ENCODE measurements at regions not wholly inside any gene's neighbourhood (a gene's known extent, or its start where the extent isn't known, plus 50 kb on each side); places are given as distances from the start of the nearest gene placed in this dataset.
A peak's percentile ranks its signal among the peaks of the same experiment; 100 is the strongest.

DNA sequence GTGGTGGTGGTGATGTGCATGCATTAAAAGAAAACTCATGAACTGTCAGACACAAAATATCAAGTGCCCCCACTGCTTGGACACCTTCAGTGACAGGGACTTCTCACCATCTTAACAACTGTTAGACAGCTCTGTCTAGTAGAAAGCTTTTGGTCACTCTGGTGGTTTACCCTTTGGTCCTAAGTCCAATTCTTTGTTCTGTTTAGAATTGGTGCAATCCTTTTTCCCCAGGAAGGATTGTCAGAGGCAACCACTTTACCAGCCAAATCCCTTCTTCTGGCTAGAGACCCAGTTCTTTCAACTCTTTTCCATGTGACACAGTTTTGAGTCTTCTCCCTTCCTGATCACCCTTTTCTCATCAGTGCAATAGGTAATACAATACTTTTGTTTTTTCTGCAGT is 140.2 kb downstream of the SEC61B start:
- Histone ChIP-seq H3K27ac (ENCODE audit: low read depth in 1 of 3, low read length in 2 of 3) (no peak overlapping the region), H3K4me3 (ENCODE audit: low read depth in 1 of 3, low read length in 3 of 3) (no peak overlapping the region), H3K9me3 (ENCODE audit: control insufficient read depth in 2 of 2, insufficient read depth in 1 of 2, low read depth in 1 of 2, low read length in 1 of 2) (no peaks in the 10 kb centered on the region), H3K36me3 (ENCODE audit: control insufficient read depth in 3 of 3, insufficient read depth in 2 of 3, low read depth in 1 of 3, low read length in 3 of 3) (no peaks in the 10 kb centered on the region), H3K4me1 (ENCODE audit: control insufficient read depth in 3 of 3, insufficient read depth in 2 of 3, low read depth in 1 of 3, low read length in 2 of 3) (no peaks in the 10 kb centered on the region), H3K27me3 (ENCODE audit: control insufficient read depth in 3 of 3, insufficient read depth in 3 of 3, low read length in 3 of 3) (peaks cover 0 to 19% (median 4%) of the 10 kb centered on the region in 3 donors)
- no peak for DNase-seq
- FAIRE-seq: no peak

GRCh38 chr9:99363509-99363908 is 141.4 kb downstream of the SEC61B start:
- no peak overlapping the region for H3K4me3 ChIP-seq (ENCODE audit: low read depth in 1 of 3, low read length in 3 of 3)
- FAIRE-seq (no peak), DNase-seq (no peak)
- peaks cover 0 to 25% (median 4%) of the 10 kb centered on the region in 3 donors for H3K27me3 ChIP-seq (ENCODE audit: control insufficient read depth in 3 of 3, insufficient read depth in 3 of 3, low read length in 3 of 3)
- no peak overlapping the region for H3K27ac ChIP-seq (ENCODE audit: low read depth in 1 of 3, low read length in 2 of 3)
- 64 to 85% (median 71%) methylated on average over 3 of the region's 3 CpGs for WGBS, 3 donors
- no peaks in the 10 kb centered on the region for H3K36me3 ChIP-seq (ENCODE audit: control insufficient read depth in 3 of 3, insufficient read depth in 2 of 3, low read depth in 1 of 3, low read length in 3 of 3)
- H3K9me3 ChIP-seq (ENCODE audit: control insufficient read depth in 2 of 2, insufficient read depth in 1 of 2, low read depth in 1 of 2, low read length in 1 of 2): no peaks in the 10 kb centered on the region
- no peaks in the 10 kb centered on the region for H3K4me1 ChIP-seq (ENCODE audit: control insufficient read depth in 3 of 3, insufficient read depth in 2 of 3, low read depth in 1 of 3, low read length in 2 of 3)

- FAIRE-seq: no peak
- H3K36me3 ChIP-seq (ENCODE audit: control insufficient read depth in 3 of 3, insufficient read depth in 2 of 3, low read depth in 1 of 3, low read length in 3 of 3): no peaks in the 10 kb centered on the region
- H3K9me3 ChIP-seq (ENCODE audit: control insufficient read depth in 2 of 2, insufficient read depth in 1 of 2, low read depth in 1 of 2, low read length in 1 of 2): no peaks in the 10 kb centered on the region
- DNase-seq: no peak
- 58 to 66% (median 60%) methylated on average over 7 of the region's 7 CpGs for WGBS, 3 donors
- no peak overlapping the region for H3K4me3 ChIP-seq (ENCODE audit: low read depth in 1 of 3, low read length in 3 of 3)
- H3K27ac ChIP-seq (ENCODE audit: low read depth in 1 of 3, low read length in 2 of 3): no peak overlapping the region
- H3K27me3 ChIP-seq (ENCODE audit: control insufficient read depth in 3 of 3, insufficient read depth in 3 of 3, low read length in 3 of 3): peaks cover 2 to 28% (median 2%) of the 10 kb centered on the region in 3 donors
- H3K4me1 ChIP-seq (ENCODE audit: control insufficient read depth in 3 of 3, insufficient read depth in 2 of 3, low read depth in 1 of 3, low read length in 2 of 3): no peaks in the 10 kb centered on the region
Observed at GRCh38 chr9:99365233-99365980, 143.3 kb downstream of the SEC61B start.

DNA sequence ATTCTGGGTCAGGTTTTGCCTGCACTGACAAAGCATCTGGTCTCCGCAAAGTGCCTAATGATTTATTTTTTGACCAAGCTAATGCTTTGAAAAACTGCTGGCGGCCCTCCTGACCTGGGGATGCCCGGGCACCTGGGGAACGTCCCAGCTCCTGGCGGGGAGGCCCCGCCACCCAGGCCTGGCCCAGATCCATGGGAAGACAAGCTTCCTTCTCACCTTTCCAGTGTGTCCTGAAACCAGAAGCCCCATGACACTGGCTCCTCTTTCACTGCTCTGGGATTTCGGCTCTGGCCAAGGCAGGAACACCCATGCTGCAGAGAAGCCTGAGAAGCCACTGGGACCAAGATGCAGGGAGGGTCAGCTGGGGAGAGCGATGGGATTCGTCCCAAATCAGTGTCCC is 144.1 kb downstream of the SEC61B start:
- Histone ChIP-seq H3K36me3 (ENCODE audit: control insufficient read depth in 3 of 3, insufficient read depth in 2 of 3, low read depth in 1 of 3, low read length in 3 of 3) (no peaks in the 10 kb centered on the region), H3K4me1 (ENCODE audit: control insufficient read depth in 3 of 3, insufficient read depth in 2 of 3, low read depth in 1 of 3, low read length in 2 of 3) (no peaks in the 10 kb centered on the region), H3K27me3 (ENCODE audit: control insufficient read depth in 3 of 3, insufficient read depth in 3 of 3, low read length in 3 of 3) (peaks cover 2 to 24% (median 2%) of the 10 kb centered on the region in 3 donors), H3K27ac (ENCODE audit: low read depth in 1 of 3, low read length in 2 of 3) (no peak overlapping the region), H3K9me3 (ENCODE audit: control insufficient read depth in 2 of 2, insufficient read depth in 1 of 2, low read depth in 1 of 2, low read length in 1 of 2) (no peaks in the 10 kb centered on the region), H3K4me3 (ENCODE audit: low read depth in 1 of 3, low read length in 3 of 3) (no peak overlapping the region)
- WGBS, 3 donors: 68 to 77% (median 75%) methylated on average over 9 of the region's 9 CpGs
- DNase-seq (no peak), FAIRE-seq (no peak)

GRCh38 chr9:99366621-99367020 is 144.5 kb downstream of the SEC61B start:
- no peak for FAIRE-seq
- no peak for DNase-seq
- Histone ChIP-seq H3K27me3 (ENCODE audit: control insufficient read depth in 3 of 3, insufficient read depth in 3 of 3, low read length in 3 of 3) (peaks cover 2 to 24% (median 2%) of the 10 kb centered on the region in 3 donors), H3K4me1 (ENCODE audit: control insufficient read depth in 3 of 3, insufficient read depth in 2 of 3, low read depth in 1 of 3, low read length in 2 of 3) (no peaks in the 10 kb centered on the region), H3K4me3 (ENCODE audit: low read depth in 1 of 3, low read length in 3 of 3) (no peak overlapping the region), H3K36me3 (ENCODE audit: control insufficient read depth in 3 of 3, insufficient read depth in 2 of 3, low read depth in 1 of 3, low read length in 3 of 3) (no peaks in the 10 kb centered on the region), H3K9me3 (ENCODE audit: control insufficient read depth in 2 of 2, insufficient read depth in 1 of 2, low read depth in 1 of 2, low read length in 1 of 2) (no peaks in the 10 kb centered on the region), H3K27ac (ENCODE audit: low read depth in 1 of 3, low read length in 2 of 3) (no peak overlapping the region)
- 80 to 88% (median 86%) methylated on average over 4 of the region's 4 CpGs for WGBS, 3 donors

GRCh38 chr9:99368341-99369326 is 146.6 kb downstream of the SEC61B start:
- FAIRE-seq: no peak
- 16 to 26% (median 23%) methylated on average over 31 of the region's 31 CpGs for WGBS, 3 donors

DNA sequence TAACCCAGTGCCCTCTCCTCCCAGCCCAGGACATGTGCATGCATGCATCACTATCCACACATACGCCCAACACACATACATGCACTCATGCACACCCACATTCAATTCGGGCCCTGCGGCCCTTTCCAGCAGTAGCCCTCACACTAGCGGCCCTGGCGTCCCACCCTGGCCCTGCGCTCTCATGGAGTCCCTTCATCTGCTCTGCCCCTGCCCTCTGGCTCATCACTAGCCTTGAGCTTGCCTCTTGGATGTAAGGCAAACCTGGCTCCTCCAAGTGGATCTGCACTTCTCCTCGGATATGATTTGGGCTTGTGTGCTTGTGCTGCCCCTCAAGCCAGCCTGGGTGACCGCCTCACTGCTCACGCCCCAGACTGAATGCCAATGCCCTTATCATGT is 147.2 kb downstream of the SEC61B start:
- 84 to 93% (median 87%) methylated on average over 9 of the region's 9 CpGs for WGBS, 3 donors
- no peak for FAIRE-seq
- no peak for DNase-seq
- Histone ChIP-seq H3K27ac (ENCODE audit: low read depth in 1 of 3, low read length in 2 of 3) (no peak overlapping the region), H3K9me3 (ENCODE audit: control insufficient read depth in 2 of 2, insufficient read depth in 1 of 2, low read depth in 1 of 2, low read length in 1 of 2) (no peaks in the 10 kb centered on the region), H3K27me3 (ENCODE audit: control insufficient read depth in 3 of 3, insufficient read depth in 3 of 3, low read length in 3 of 3) (peaks cover 2 to 19% (median 3%) of the 10 kb centered on the region in 3 donors), H3K36me3 (ENCODE audit: control insufficient read depth in 3 of 3, insufficient read depth in 2 of 3, low read depth in 1 of 3, low read length in 3 of 3) (no peaks in the 10 kb centered on the region), H3K4me3 (ENCODE audit: low read depth in 1 of 3, low read length in 3 of 3) (no peak overlapping the region), H3K4me1 (ENCODE audit: control insufficient read depth in 3 of 3, insufficient read depth in 2 of 3, low read depth in 1 of 3, low read length in 2 of 3) (no peaks in the 10 kb centered on the region)

More at GRCh38 chr9:99368341-99369326, 146.6 kb downstream of the SEC61B start:
- peak overlapping the region in 1 of 3 donors; percentile 1 for H3K27ac ChIP-seq (ENCODE audit: low read depth in 1 of 3, low read length in 2 of 3)
- DNase-seq: peak in 1 of 2 donors; percentile 28
- peaks cover 2 to 18% (median 3%) of the 10 kb centered on the region in 3 donors for H3K27me3 ChIP-seq (ENCODE audit: control insufficient read depth in 3 of 3, insufficient read depth in 3 of 3, low read length in 3 of 3)
- no peaks in the 10 kb centered on the region for H3K36me3 ChIP-seq (ENCODE audit: control insufficient read depth in 3 of 3, insufficient read depth in 2 of 3, low read depth in 1 of 3, low read length in 3 of 3)
- H3K4me1 ChIP-seq (ENCODE audit: control insufficient read depth in 3 of 3, insufficient read depth in 2 of 3, low read depth in 1 of 3, low read length in 2 of 3): no peaks in the 10 kb centered on the region
- H3K9me3 ChIP-seq (ENCODE audit: control insufficient read depth in 2 of 2, insufficient read depth in 1 of 2, low read depth in 1 of 2, low read length in 1 of 2): no peaks in the 10 kb centered on the region
- H3K4me3 ChIP-seq (ENCODE audit: low read depth in 1 of 3, low read length in 3 of 3): peak overlapping the region in 1 of 3 donors; percentile 29

DNA sequence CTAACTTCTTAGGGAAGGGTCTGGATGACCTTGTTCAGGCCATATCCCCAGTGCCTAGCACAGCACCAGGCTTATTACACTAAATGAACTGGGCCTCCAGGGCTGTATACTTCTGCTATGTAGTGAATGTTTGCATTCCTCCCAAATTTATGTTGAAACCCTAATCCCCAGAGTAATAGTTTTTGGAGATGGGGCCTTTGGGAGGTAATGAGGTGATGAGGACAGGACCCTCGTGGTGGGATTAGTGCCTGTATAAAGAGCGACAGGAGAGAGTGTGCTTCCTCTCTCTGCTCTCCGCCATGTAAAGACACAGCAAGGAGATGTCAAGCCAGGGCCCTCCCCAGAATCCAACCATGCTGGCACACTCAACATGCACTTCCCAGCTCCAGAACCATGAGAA is 148.3 kb downstream of the SEC61B start:
- FAIRE-seq: no peak
- Histone ChIP-seq H3K4me1 (ENCODE audit: control insufficient read depth in 3 of 3, insufficient read depth in 2 of 3, low read depth in 1 of 3, low read length in 2 of 3) (no peaks in the 10 kb centered on the region), H3K27me3 (ENCODE audit: control insufficient read depth in 3 of 3, insufficient read depth in 3 of 3, low read length in 3 of 3) (peaks cover 2 to 24% (median 3%) of the 10 kb centered on the region in 3 donors), H3K27ac (ENCODE audit: low read depth in 1 of 3, low read length in 2 of 3) (no peak overlapping the region), H3K36me3 (ENCODE audit: control insufficient read depth in 3 of 3, insufficient read depth in 2 of 3, low read depth in 1 of 3, low read length in 3 of 3) (no peaks in the 10 kb centered on the region), H3K4me3 (ENCODE audit: low read depth in 1 of 3, low read length in 3 of 3) (no peak overlapping the region), H3K9me3 (ENCODE audit: control insufficient read depth in 2 of 2, insufficient read depth in 1 of 2, low read depth in 1 of 2, low read length in 1 of 2) (no peaks in the 10 kb centered on the region)
- no peak for DNase-seq
- 85 to 89% (median 88%) methylated on average over 3 of the region's 3 CpGs for WGBS, 3 donors
